ENCODE measurements at regions not wholly inside any gene's neighbourhood (a gene's known extent, or its start where the extent isn't known, plus 50 kb on each side); places are given as distances from the start of the nearest gene placed in this dataset.

- no peak for TF ChIP-seq CTCF (IDR thresholded peaks at IDR 0.05)
- TF ChIP-seq POLR2A (IDR thresholded peaks at IDR 0.05), result no peak
Observed at GRCh38 chr2:17059458-17059857, 393.8 kb upstream of the CYRIA start.

Measured in testis (tissue), 2 donors.